Loucy (cell line): ENCODE measurements at regions not wholly inside any gene's neighbourhood (a gene's known extent, or its start where the extent isn't known, plus 50 kb on each side); places are given as distances from the start of the nearest gene placed in this dataset.

Source experiments
- H2AFZ ChIP-seq: fragments of 200-600 bp; sonication (generic); 2 replicates; pipeline ENCODE4 v1.6.0; 2016; ENCODE audit warnings: antibody characterized with exemption, mild to moderate bottlenecking, low read length, moderate library complexity
- H3F3A ChIP-seq: fragments of 200-600 bp; 2 replicates; pipeline ENCODE4 v1.6.0; 2016; ENCODE audit warnings: antibody characterized with exemption, low read depth, mild to moderate bottlenecking
- H3K27me3 ChIP-seq: fragments of 200-600 bp; sonication (generic); 2 replicates; pipeline ENCODE4 v1.6.1; 2014; ENCODE audit warnings: low read length, mild to moderate bottlenecking; ENCODE audit not compliant: insufficient read depth, poor library complexity, severe bottlenecking
- H3K36me3 ChIP-seq: fragments of 200-600 bp; sonication (generic); 2 replicates; pipeline ENCODE4 v1.6.1; 2016; ENCODE audit warnings: low read length; ENCODE audit not compliant: insufficient read depth
- H3K4me1 ChIP-seq: fragments of 200-600 bp; sonication (generic); 2 replicates; pipeline ENCODE4 v1.5.1; 2014; ENCODE audit warnings: low read length, mild to moderate bottlenecking; ENCODE audit not compliant: insufficient read depth, poor library complexity, severe bottlenecking
- H3K4me2 ChIP-seq: fragments of 200-600 bp; sonication (generic); 2 replicates; pipeline ENCODE4 v1.6.0; 2014; ENCODE audit warnings: antibody characterized with exemption, low read length, low read depth, mild to moderate bottlenecking; ENCODE audit not compliant: poor library complexity, severe bottlenecking
- H3K4me3 ChIP-seq: fragments of 200-600 bp; sonication (generic); 2 replicates; pipeline ENCODE4 v1.5.1; 2014; ENCODE audit warnings: low read length, mild to moderate bottlenecking, mixed read lengths; ENCODE audit not compliant: poor library complexity, severe bottlenecking
- H3K79me2 ChIP-seq: fragments of 200-600 bp; sonication (generic); 2 replicates; pipeline ENCODE4 v1.6.1; 2014; ENCODE audit warnings: low read length; ENCODE audit not compliant: insufficient read depth
- H3K9ac ChIP-seq: fragments of 200-600 bp; sonication (generic); 2 replicates; pipeline ENCODE4 v1.6.0; 2014; ENCODE audit warnings: mild to moderate bottlenecking, low read depth, low read length, moderate library complexity; ENCODE audit not compliant: poor library complexity, severe bottlenecking
- H3K9me2 ChIP-seq: fragments of 200-600 bp; sonication (generic); replicated peaks from 2 replicates; pipeline ENCODE4 v1.6.1; 2016; ENCODE audit warnings: low read depth, low read length, mixed read lengths
- H3K9me3 ChIP-seq: fragments of 200-600 bp; sonication (generic); 2 replicates; pipeline ENCODE4 v1.6.1; 2014; ENCODE audit warnings: mild to moderate bottlenecking, antibody characterized with exemption, low read length, low read depth; ENCODE audit not compliant: insufficient read depth
- H4K20me1 ChIP-seq: fragments of 200-600 bp; sonication (generic); 2 replicates; pipeline ENCODE4 v1.6.0; 2014; ENCODE audit warnings: antibody characterized with exemption, low read length, mild to moderate bottlenecking; ENCODE audit not compliant: insufficient read depth, poor library complexity, severe bottlenecking
- CTCF ChIP-seq: fragments of 200-600 bp; sonication (generic); conservative IDR thresholded peaks from 2 replicates; pipeline ENCODE4 v1.5.1; 2014; ENCODE audit warnings: mild to moderate bottlenecking, antibody characterized with exemption, low read length
- EZH2phosphoT487 ChIP-seq: fragments of 200-600 bp; IDR thresholded peaks from 2 replicates; pipeline ENCODE4 v1.6.1; 2018; ENCODE audit warnings: antibody characterized with exemption, mild to moderate bottlenecking, moderate library complexity, borderline replicate concordance

GRCh38 chr11:24064309-24064903, 432.4 kb upstream of the LUZP2 start:
- no peak overlapping the region for H2AFZ ChIP-seq
- H3K79me2 ChIP-seq, result no peaks in the 10 kb centered on the region
- H3K27me3 ChIP-seq, result no peaks in the 10 kb centered on the region
- H3K4me3 ChIP-seq, result no peak overlapping the region
- H3K4me1 ChIP-seq, result no peaks in the 10 kb centered on the region
- no peaks in the 10 kb centered on the region for H3F3A ChIP-seq
- H3K9me2 ChIP-seq, result no peaks in the 10 kb centered on the region
- TF ChIP-seq CTCF (no peak), EZH2phosphoT487 (no peak)
- H3K9me3 ChIP-seq, result no peaks in the 10 kb centered on the region
- no peak overlapping the region for H3K9ac ChIP-seq
- no peak overlapping the region for H3K4me2 ChIP-seq
- H4K20me1 ChIP-seq, result no peaks in the 10 kb centered on the region
- no peaks in the 10 kb centered on the region for H3K36me3 ChIP-seq

DNA sequence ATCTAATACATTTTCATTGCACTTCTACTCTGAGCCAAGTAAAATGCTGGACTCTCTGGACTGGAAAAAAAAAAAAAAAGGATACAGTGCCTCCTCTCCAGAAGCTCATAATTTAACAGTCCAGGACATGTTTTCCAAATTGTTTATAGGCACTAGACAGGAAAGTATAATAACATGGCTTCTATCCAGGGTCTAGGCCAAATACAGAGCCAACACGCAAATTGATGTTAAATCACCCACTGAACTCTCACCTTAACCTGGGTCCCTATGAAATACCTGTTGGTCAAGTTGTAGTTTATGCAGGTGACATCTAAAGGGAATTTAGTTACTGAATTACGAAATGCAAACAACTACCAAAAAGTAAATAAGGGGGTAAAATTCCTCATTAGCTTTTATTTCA, 428.7 kb upstream of the LUZP2 start:
- H3K9me3 ChIP-seq, result no peaks in the 10 kb centered on the region
- H3K4me2 ChIP-seq, result no peak overlapping the region
- no peaks in the 10 kb centered on the region for H3K4me1 ChIP-seq
- no peaks in the 10 kb centered on the region for H3K27me3 ChIP-seq
- H3F3A ChIP-seq, result no peaks in the 10 kb centered on the region
- no peaks in the 10 kb centered on the region for H3K9me2 ChIP-seq
- no peak overlapping the region for H3K9ac ChIP-seq
- H3K79me2 ChIP-seq, result no peaks in the 10 kb centered on the region
- TF ChIP-seq EZH2phosphoT487 (no peak), CTCF (no peak)
- H3K4me3 ChIP-seq, result no peak overlapping the region
- H4K20me1 ChIP-seq, result no peaks in the 10 kb centered on the region
- H2AFZ ChIP-seq, result no peak overlapping the region
- H3K36me3 ChIP-seq, result no peaks in the 10 kb centered on the region

GRCh38 chr11:24070435-24070834, 426.4 kb upstream of the LUZP2 start:
- no peak overlapping the region for H3K9ac ChIP-seq
- H3K4me2 ChIP-seq, result no peak overlapping the region
- no peaks in the 10 kb centered on the region for H3K79me2 ChIP-seq
- no peaks in the 10 kb centered on the region for H3K36me3 ChIP-seq
- H3K27me3 ChIP-seq, result no peaks in the 10 kb centered on the region
- H3K9me3 ChIP-seq, result no peaks in the 10 kb centered on the region
- no peak overlapping the region for H3K4me3 ChIP-seq
- no peaks in the 10 kb centered on the region for H4K20me1 ChIP-seq
- H3F3A ChIP-seq, result no peaks in the 10 kb centered on the region
- no peak overlapping the region for H2AFZ ChIP-seq
- H3K9me2 ChIP-seq, result no peaks in the 10 kb centered on the region
- H3K4me1 ChIP-seq, result no peaks in the 10 kb centered on the region
- no peak for TF ChIP-seq CTCF
- TF ChIP-seq EZH2phosphoT487, result no peak
